Heart left ventricle (tissue), 16 donors: ENCODE measurements at regions not wholly inside any gene's neighbourhood (a gene's known extent, or its start where the extent isn't known, plus 50 kb on each side); places are given as distances from the start of the nearest gene placed in this dataset.

ENCODE experiments used
- ATAC-seq, 4 donors: fragments of 200-7000 bp; cut with Tn5 transposase; one replicate each; pipeline ENCODE4 v1.9.1; 2020 to 2022; ENCODE audit warnings: moderate library complexity in 4 of 4, mild to moderate bottlenecking in 3 of 4, moderate number of reproducible peaks in 1 of 4
- DNase-seq, 5 donors: peaks; one replicate each; pipeline ENCODE4 v3.0.0-alpha.2; 2020
- H3K27ac ChIP-seq, 12 donors: fragments of 200-600 bp; sonication (generic) in 4 of 12; one replicate each; pipeline versions ENCODE4 v1.5.0 to v1.8.0; 2016 to 2022; ENCODE audit warnings: mild to moderate bottlenecking in 2 of 12
- H3K27me3 ChIP-seq, 9 donors: fragments of 200-600 bp; sonication (generic) in 2 of 9; one replicate each; pipeline versions ENCODE4 v1.5.1 to v1.8.0; 2016 to 2022; ENCODE audit warnings: mild to moderate bottlenecking in 3 of 9
- H3K36me3 ChIP-seq, 9 donors: fragments of 200-600 bp; sonication (generic) in 2 of 9; one replicate each; pipeline versions ENCODE4 v1.5.0 to v1.8.0; 2018 to 2022; ENCODE audit warnings: mild to moderate bottlenecking in 2 of 9
- H3K4me1 ChIP-seq, 12 donors: fragments of 200-600 bp; sonication (generic) in 4 of 12; one replicate each; pipeline versions ENCODE4 v1.5.0 to v1.8.0; 2016 to 2022; ENCODE audit warnings: mild to moderate bottlenecking in 3 of 12
- H3K4me3 ChIP-seq, 12 donors: fragments of 200-600 bp; sonication (generic) in 4 of 12; one replicate each; pipeline versions ENCODE4 v1.5.0 to v1.8.0; 2017 to 2022; ENCODE audit warnings: mild to moderate bottlenecking in 9 of 12, moderate library complexity in 4 of 12
- H3K9me3 ChIP-seq, 12 donors: fragments of 200-600 bp; sonication (generic) in 4 of 12; one replicate each; pipeline versions ENCODE4 v1.5.0 to v1.8.0; 2016 to 2022; ENCODE audit warnings: mild to moderate bottlenecking in 1 of 12
- CTCF ChIP-seq, 12 donors: fragments of 200-600 bp; sonication (generic) in 4 of 12; IDR thresholded peaks; one replicate each; pipeline versions ENCODE4 v1.5.0 to v1.8.0; 2018 to 2022; ENCODE audit warnings: antibody characterized with exemption in 12 of 12, mild to moderate bottlenecking in 5 of 12
- POLR2A ChIP-seq, 2 donors: fragments of 450-650 bp; IDR thresholded peaks; one replicate each; pipeline ENCODE4 v1.6.1; 2017; ENCODE audit warnings: antibody characterized with exemption in 2 of 2, mild to moderate bottlenecking in 2 of 2, moderate library complexity in 2 of 2
- WGBS, 4 donors: extraction: QIAGEN DNeasy Blood & Tissue Kit in 2 of 4; methylation state at CpG; one replicate each; pipeline versions ENCODE4 v1.1.5 to v1.1.7; 2013 to 2018; 5-methylcytosine and 5-hydroxymethylcytosine counted together
- intact Hi-C, 10 donors: fragments of 100-400 bp; cut with DNase I; formaldehyde crosslinking; loops; one replicate each; pipeline versions ENCODE4 v1.11.1 to v1.14.2; 2022
- donor health status: ischemic (EF 13 %, LVEDD 7.1; RV severe dilation, severe dysfunction).
- donor health status: healthy with polysubstance abuse.
- donor health status: DM: no; HTN: yes; CAD: no.
- donor health status: DM: no; HTN: no; CAD: no.
- donor health status: ischemic (EF 25% LVEDD 6.9; RV normal size, moderate dysfunction).
- donor health status: ischemic (EF 25% LVEDD 5.7; RV mildly dilated, moderate dysfunction).
- donor health status: healthy.
- donor health status: DM: yes; HTN: yes; CAD: no.
- donor health status: ischemic (EF 35%, LVEDD 5.7; RV mildly dilated, moderate dysfunction).
- donor health status: nonischemic (EF 11% LVEDD 7.7; RV severe dilation, severe dysfunction).
- donor health status: DM: yes; HTN: yes; CAD: no.
- donor health status: PGD.
- donor health status: ischemic (EF 29% LVEDD 5.4; RV normal size, mild dysfunction).
- donor health status: nonischemic (EF 23%, LVEDD 6.1; RV moderate dilation, normal function).

GRCh38 chr5:81855591-81855990, 104.7 kb upstream of the SSBP2 start:
- Histone ChIP-seq H3K36me3 (no peaks in the 10 kb centered on the region), H3K27me3 (no peaks in the 10 kb centered on the region), H3K27ac (peak overlapping the region in 11 of 12 donors; percentile 16 to 86 (median 59)), H3K9me3 (no peaks in the 10 kb centered on the region), H3K4me3 (peak overlapping the region in 1 of 12 donors; percentile 13), H3K4me1 (peaks cover 0 to 62% (median 30%) of the 10 kb centered on the region in 12 donors)
- ATAC-seq, result no peak
- intact Hi-C loops, result loop anchor here in 7 of 10 donors (2.0 to 10.0 kb wide), 7 partner anchors 119 to 431 kb away; partner anchors contain the start of gene ATG10 (in 2 of the 7)
- 31 to 42% (median 35%) methylated on average over 2 of the region's 2 CpGs for WGBS, 4 donors
- no peak for DNase-seq
- TF ChIP-seq POLR2A (IDR thresholded peaks at IDR 0.05) (no peak), CTCF (IDR thresholded peaks at IDR 0.05) (no peak)

- TF ChIP-seq POLR2A (IDR thresholded peaks at IDR 0.05), result no peak
- no peak for TF ChIP-seq CTCF (IDR thresholded peaks at IDR 0.05)
- WGBS, 4 donors, result 32 to 35% (median 35%) methylated on average over 3 of the region's 3 CpGs
- Histone ChIP-seq H3K4me1 (peaks cover 0 to 69% (median 37%) of the 10 kb centered on the region in 12 donors), H3K36me3 (no peaks in the 10 kb centered on the region), H3K27ac (peak overlapping the region in 11 of 12 donors; percentile 16 to 86 (median 59)), H3K9me3 (no peaks in the 10 kb centered on the region), H3K4me3 (no peak overlapping the region), H3K27me3 (no peaks in the 10 kb centered on the region)
- DNase-seq (no peak), ATAC-seq (no peak)
- intact Hi-C loops, result loop anchor here in 9 of 10 donors (2.0 to 10.0 kb wide), 12 partner anchors 68 to 430 kb away; partner anchors contain the start of gene ATG10 (in 7 of the 9)
Observed at GRCh38 chr5:81854915-81855314, 104.0 kb upstream of the SSBP2 start.

- Histone ChIP-seq H3K36me3 (no peaks in the 10 kb centered on the region), H3K27ac (peak overlapping the region in 10 of 12 donors; percentile 1 to 86 (median 44)), H3K27me3 (no peaks in the 10 kb centered on the region), H3K4me3 (no peak overlapping the region), H3K9me3 (no peaks in the 10 kb centered on the region), H3K4me1 (peaks cover 0 to 72% (median 40%) of the 10 kb centered on the region in 12 donors)
- TF ChIP-seq POLR2A (IDR thresholded peaks at IDR 0.05), result no peak
- TF ChIP-seq CTCF (IDR thresholded peaks at IDR 0.05), result peak in 8 of 12 donors; percentile 11 to 48 (median 26)
- intact Hi-C loops, result loop anchor here in 9 of 10 donors (2.0 to 10.0 kb wide), 11 partner anchors 67 to 430 kb away; partner anchors contain the start of gene ATG10 (in 7 of the 9)
- DNase-seq (no peak), ATAC-seq (no peak)
Observed at GRCh38 chr5:81854485-81854884, 103.6 kb upstream of the SSBP2 start.

GRCh38 chr5:81853030-81853357, 102.1 kb upstream of the SSBP2 start:
- 72 to 84% (median 81%) methylated on average over 6 of the region's 6 CpGs for WGBS, 4 donors
- H3K9me3 ChIP-seq, result no peaks in the 10 kb centered on the region
- intact Hi-C loops, result loop anchor here in 9 of 10 donors (2.0 to 10.0 kb wide), 12 partner anchors 66 to 428 kb away; partner anchors contain the start of gene ATG10 (in 8 of the 9)
- ATAC-seq, result no peak
- peak overlapping the region in 8 of 12 donors; percentile 50 to 71 (median 60) for H3K4me3 ChIP-seq
- no peak for DNase-seq
- TF ChIP-seq POLR2A (IDR thresholded peaks at IDR 0.05), result no peak
- TF ChIP-seq CTCF (IDR thresholded peaks at IDR 0.05), result no peak
- no peaks in the 10 kb centered on the region for H3K27me3 ChIP-seq
- H3K27ac ChIP-seq, result peak overlapping the region in 10 of 12 donors; percentile 16 to 99 (median 90)
- H3K36me3 ChIP-seq, result no peaks in the 10 kb centered on the region
- H3K4me1 ChIP-seq, result peaks cover 0 to 83% (median 48%) of the 10 kb centered on the region in 12 donors
